HCT116 (cell line): ENCODE measurements at regions not wholly inside any gene's neighbourhood (a gene's known extent, or its start where the extent isn't known, plus 50 kb on each side); places are given as distances from the start of the nearest gene placed in this dataset.

Experiments used
- ATAC-seq: fragments of 200-7000 bp; cut with Tn5 transposase; 2 replicates; pipeline ENCODE4 v1.9.1; 2020; ENCODE audit warnings: mild to moderate bottlenecking, moderate library complexity
- BruUV-seq: library from RNA; stranded (reverse); fragments of 400-500 nt; replicated peaks from 2 replicates; lab custom pipeline; 2021; lab: Mats Ljungman, UMichigan
- CTCF ChIA-PET: fragments of 300-600 bp; sonication (Branson Sonifier 250); formaldehyde crosslinking; loops from one replicate; lab custom pipeline; 2021; ENCODE audit warnings: antibody characterized with exemption; lab: Charles Lee
- POLR2A ChIA-PET: fragments of 300-600, 350-600 bp; sonication (Branson Sonifier 250); formaldehyde crosslinking; loops from one replicate; lab custom pipeline; 2021; ENCODE audit warnings: antibody characterized with exemption; lab: Charles Lee
- RAD21 ChIA-PET, 2 experiments: fragments of 300-600 bp; sonication (Branson Sonifier 250); formaldehyde crosslinking; loops; one replicate each; lab custom pipeline; 2023; ENCODE audit warnings: low total read pairs in 2 of 2; ENCODE audit not compliant: uncharacterized antibody in 2 of 2, unreplicated experiment in 2 of 2, low non-redundant PET in 1 of 2; lab: Charles Lee
- DNase-seq: peaks from one replicate; pipeline ENCODE4 v3.0.0-alpha.2; 2010; ENCODE audit warnings: low read depth, low spot score
- H2AFZ ChIP-seq: fragments of 200-600 bp; shearing (Covaris generic), sonication (generic); 2 replicates; pipeline ENCODE4 v1.6.1; 2017; ENCODE audit warnings: low read depth, mixed run types, mixed read lengths, antibody characterized with exemption, low read length; ENCODE audit not compliant: poor library complexity, severe bottlenecking
- H3K27ac ChIP-seq: 2 replicates; pipeline ENCODE4 v1.5.1; 2012; ENCODE audit warnings: low read depth, low read length
- H3K27me3 ChIP-seq: fragments of 200-600 bp; sonication (generic); 2 replicates; pipeline ENCODE4 v1.6.1; 2016; ENCODE audit warnings: mixed run types, low read length, mixed read lengths; ENCODE audit not compliant: insufficient read depth
- H3K36me3 ChIP-seq, 2 experiments: fragments of 200-500 bp in 1 of 2; fragments of 200-600 bp in 1 of 2; sonication (Bioruptor generic) in 1 of 2; sonication (generic) in 1 of 2; 2 replicates each; pipeline versions ENCODE4 v1.5.1 to v1.6.1; 2014 to 2016; ENCODE audit warnings: low read length in 2 of 2, inconsistent platforms in 1 of 2, mixed read lengths in 1 of 2, mixed run types in 1 of 2; ENCODE audit not compliant: insufficient read depth in 2 of 2, control insufficient read depth in 1 of 2
- H3K4me1 ChIP-seq, 2 experiments: fragments of 200-600 bp in 1 of 2; sonication (generic) in 1 of 2; 2 replicates each; pipeline versions ENCODE4 v1.5.1 to v1.6.1; 2012 to 2017; ENCODE audit warnings: low read length in 2 of 2, inconsistent platforms in 1 of 2, mild to moderate bottlenecking in 1 of 2, mixed read lengths in 1 of 2, mixed run types in 1 of 2, moderate library complexity in 1 of 2; ENCODE audit not compliant: insufficient read depth in 2 of 2, control insufficient read depth in 1 of 2
- H3K4me2 ChIP-seq: fragments of 200-600 bp; sonication (generic); 2 replicates; pipeline ENCODE4 v1.6.1; 2017; ENCODE audit warnings: mixed run types, low read length, mixed read lengths
- H3K4me3 ChIP-seq, 2 experiments: fragments of 200-600 bp in 1 of 2; sonication (generic) in 1 of 2; replicated peaks in 1 of 2; 2 replicates each; pipeline ENCODE4 v1.5.1; 2011 to 2016; ENCODE audit warnings: low read length in 2 of 2, control low read depth in 1 of 2, low read depth in 1 of 2, mild to moderate bottlenecking in 1 of 2, mixed read lengths in 1 of 2, mixed run types in 1 of 2
- H3K79me2 ChIP-seq: fragments of 200-600 bp; sonication (generic); 2 replicates; pipeline ENCODE4 v1.6.1; 2017; ENCODE audit warnings: mild to moderate bottlenecking, mixed run types, low read length, moderate library complexity, mixed read lengths; ENCODE audit not compliant: insufficient read depth
- H3K9ac ChIP-seq: fragments of 200-600 bp; sonication (generic); 2 replicates; pipeline ENCODE4 v1.6.1; 2016; ENCODE audit warnings: low read length, mixed read lengths
- H3K9me2 ChIP-seq: fragments of 200-600 bp; sonication (generic), shearing (Covaris generic); 2 replicates; pipeline ENCODE4 v1.6.1; 2017; ENCODE audit warnings: mixed run types, mild to moderate bottlenecking, moderate library complexity; ENCODE audit not compliant: insufficient read depth
- H3K9me3 ChIP-seq, 2 experiments: fragments of 200-500 bp in 1 of 2; fragments of 200-600 bp in 1 of 2; sonication (Bioruptor generic) in 1 of 2; sonication (generic) in 1 of 2; 2 replicates each; pipeline ENCODE4 v1.6.1; 2014 to 2017; ENCODE audit warnings: low read length in 2 of 2, mixed read lengths in 2 of 2, inconsistent platforms in 1 of 2, low read depth in 1 of 2, mild to moderate bottlenecking in 1 of 2, mixed run types in 1 of 2, moderate library complexity in 1 of 2; ENCODE audit not compliant: control insufficient read depth in 1 of 2, insufficient read depth in 1 of 2
- H4K20me1 ChIP-seq: fragments of 200-600 bp; sonication (generic), shearing (Covaris generic); 2 replicates; pipeline ENCODE4 v1.6.1; 2017; ENCODE audit warnings: mixed run types, mild to moderate bottlenecking, moderate library complexity; ENCODE audit not compliant: insufficient read depth
- ATF3 ChIP-seq: IDR thresholded peaks from 2 replicates; pipeline ENCODE4 v1.6.1; 2012
- CBX3 ChIP-seq: IDR thresholded peaks from 2 replicates; pipeline ENCODE4 v1.6.1; 2012; ENCODE audit warnings: low read depth
- CTCF ChIP-seq, 3 experiments: fragments of 200-600 bp in 1 of 3; sonication (generic) in 1 of 3; IDR thresholded peaks in 2 of 3; conservative IDR thresholded peaks in 1 of 3; 2 replicates each; pipeline ENCODE4 v1.5.1; 2012 to 2017; ENCODE audit warnings: low read depth in 2 of 3, low read length in 2 of 3, antibody characterized with exemption in 1 of 3, borderline replicate concordance in 1 of 3, control low read depth in 1 of 3, mild to moderate bottlenecking in 1 of 3, mixed read lengths in 1 of 3, mixed run types in 1 of 3, moderate library complexity in 1 of 3; ENCODE audit not compliant: insufficient read depth in 1 of 3
- ELF1 ChIP-seq: IDR thresholded peaks from 2 replicates; pipeline ENCODE4 v1.6.1; 2012; ENCODE audit warnings: low read depth, borderline replicate concordance
- EZH2phosphoT487 ChIP-seq: fragments of 200-600 bp; IDR thresholded peaks from 2 replicates; pipeline ENCODE4 v1.6.1; 2018; ENCODE audit warnings: antibody characterized with exemption, borderline replicate concordance
- JUND ChIP-seq: IDR thresholded peaks from 2 replicates; pipeline ENCODE4 v1.6.1; 2012
- POLR2A ChIP-seq: IDR thresholded peaks from 2 replicates; pipeline ENCODE4 v1.7.0; 2011; ENCODE audit warnings: borderline replicate concordance; ENCODE audit not compliant: insufficient read depth, insufficient read length; ENCODE audit errors: extremely low read depth
- RAD21 ChIP-seq: IDR thresholded peaks from 2 replicates; pipeline ENCODE4 v1.6.1; 2012; ENCODE audit warnings: low read depth, mild to moderate bottlenecking
- SIN3A ChIP-seq: IDR thresholded peaks from 2 replicates; pipeline ENCODE4 v1.6.1; 2012; ENCODE audit warnings: low read depth
- SRF ChIP-seq: IDR thresholded peaks from 2 replicates; pipeline ENCODE4 v1.6.1; 2012; ENCODE audit warnings: low read depth
- TCF7L2 ChIP-seq: IDR thresholded peaks from 2 replicates; pipeline ENCODE4 v1.7.0; 2011; ENCODE audit warnings: borderline replicate concordance, inconsistent platforms; ENCODE audit not compliant: insufficient read depth, insufficient read length; ENCODE audit errors: extremely low read depth
- ZNF274 ChIP-seq: fragments of 200-500 bp; sonication (Bioruptor generic); IDR thresholded peaks from 2 replicates; pipeline ENCODE4 v1.6.1; 2014; ENCODE audit warnings: mild to moderate bottlenecking, low read depth, low read length, inconsistent platforms
- intact Hi-C: fragments of 100-400 bp; cut with micrococcal nuclease; formaldehyde crosslinking; loops from 2 replicates; pipeline ENCODE4 v1.10.0; 2022
- TF ChIP-seq, protein P1 (sequence below): IDR thresholded peaks from 2 replicates; pipeline ENCODE4 v1.6.1; 2011; ENCODE audit warnings: mild to moderate bottlenecking, low read length, moderate library complexity; ENCODE audit not compliant: insufficient replicate concordance; ENCODE audit errors: extremely low read depth
- TF ChIP-seq, protein P2 (sequence below): IDR thresholded peaks from 2 replicates; pipeline ENCODE4 v1.6.1; 2012

DNA sequence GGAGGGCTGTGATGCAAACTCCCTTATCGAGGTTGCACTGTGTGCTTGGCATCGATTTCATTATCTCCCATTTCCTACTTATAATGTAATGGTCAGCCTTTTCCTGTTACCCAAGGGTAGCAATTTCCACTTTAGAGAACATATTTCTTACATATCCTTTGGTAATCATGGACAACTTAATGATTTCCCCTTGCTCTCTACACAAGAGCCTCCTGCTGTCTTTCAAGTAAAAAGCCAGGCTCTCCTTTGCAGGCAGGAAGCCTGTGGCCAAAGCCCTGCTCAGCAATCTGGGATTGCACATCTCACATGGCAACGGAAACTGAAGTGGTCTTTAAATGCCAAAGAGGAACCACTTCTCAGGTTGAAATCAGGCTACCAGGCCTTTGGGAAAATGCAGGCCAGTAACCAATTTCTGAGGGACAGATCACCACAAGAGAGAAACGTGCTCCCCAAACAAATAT is 86.7 kb upstream of the IKZF1 start:
- intact Hi-C loops = no loop called here
- H3K4me2 ChIP-seq = no peak overlapping the region
- ChIA-PET POLR2A (no interaction called here), CTCF (no interaction called here), RAD21 (no interaction called here)
- H3K36me3 ChIP-seq = no peaks in the 10 kb centered on the region
- no peak overlapping the region for H3K9ac ChIP-seq
- H3K4me3 ChIP-seq = no peak overlapping the region
- no peaks in the 10 kb centered on the region for H3K4me1 ChIP-seq
- ATAC-seq (no peak), DNase-seq (no peak)
- H3K9me2 ChIP-seq = no peaks in the 10 kb centered on the region
- no peak overlapping the region for H3K27ac ChIP-seq
- TF ChIP-seq RAD21 (no peak), EZH2phosphoT487 (no peak), ELF1 (no peak)
- H4K20me1 ChIP-seq = no peaks in the 10 kb centered on the region
- no TSS peak for BruUV-seq
- no peaks in the 10 kb centered on the region for H3K27me3 ChIP-seq
- H3K79me2 ChIP-seq = no peaks in the 10 kb centered on the region
- H3K9me3 ChIP-seq = peaks cover 7 to 10% of the 10 kb centered on the region in 2 experiments; a peak in 2 of 4 replicates
- no peak overlapping the region for H2AFZ ChIP-seq

GRCh38 chr7:50217401-50217800 is 87.1 kb upstream of the IKZF1 start:
- Histone ChIP-seq H3K4me2 (no peak overlapping the region), H3K27me3 (no peaks in the 10 kb centered on the region), H3K9me3 (peaks cover 6 to 7% of the 10 kb centered on the region in 2 experiments; a peak in 2 of 4 replicates), H3K27ac (no peak overlapping the region), H3K79me2 (no peaks in the 10 kb centered on the region), H3K36me3 (no peaks in the 10 kb centered on the region), H3K4me3 (no peak overlapping the region), H3K9me2 (no peaks in the 10 kb centered on the region), H3K9ac (no peak overlapping the region), H4K20me1 (no peaks in the 10 kb centered on the region), H2AFZ (no peak overlapping the region), H3K4me1 (no peaks in the 10 kb centered on the region)
- ATAC-seq = no peak
- TF ChIP-seq JUND (no peak), SIN3A (no peak), POLR2A (no peak), CBX3 (no peak), CTCF (IDR thresholded peaks at IDR 0.05 in 2 of 3, conservative IDR thresholded peaks at IDR 0.05 in 1 of 3; ENCODE audit: borderline replicate concordance in 1 of 3, insufficient read depth in 1 of 3, low read depth in 2 of 3, low read length in 2 of 3) (no peak), ATF3 (no peak), ZNF274 (no peak), ELF1 (no peak), SRF (no peak), TCF7L2 (no peak)
- TF ChIP-seq, protein P1, sequence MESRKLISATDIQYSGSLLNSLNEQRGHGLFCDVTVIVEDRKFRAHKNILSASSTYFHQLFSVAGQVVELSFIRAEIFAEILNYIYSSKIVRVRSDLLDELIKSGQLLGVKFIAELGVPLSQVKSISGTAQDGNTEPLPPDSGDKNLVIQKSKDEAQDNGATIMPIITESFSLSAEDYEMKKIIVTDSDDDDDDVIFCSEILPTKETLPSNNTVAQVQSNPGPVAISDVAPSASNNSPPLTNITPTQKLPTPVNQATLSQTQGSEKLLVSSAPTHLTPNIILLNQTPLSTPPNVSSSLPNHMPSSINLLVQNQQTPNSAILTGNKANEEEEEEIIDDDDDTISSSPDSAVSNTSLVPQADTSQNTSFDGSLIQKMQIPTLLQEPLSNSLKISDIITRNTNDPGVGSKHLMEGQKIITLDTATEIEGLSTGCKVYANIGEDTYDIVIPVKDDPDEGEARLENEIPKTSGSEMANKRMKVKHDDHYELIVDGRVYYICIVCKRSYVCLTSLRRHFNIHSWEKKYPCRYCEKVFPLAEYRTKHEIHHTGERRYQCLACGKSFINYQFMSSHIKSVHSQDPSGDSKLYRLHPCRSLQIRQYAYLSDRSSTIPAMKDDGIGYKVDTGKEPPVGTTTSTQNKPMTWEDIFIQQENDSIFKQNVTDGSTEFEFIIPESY = no peak
- TF ChIP-seq, protein P2, sequence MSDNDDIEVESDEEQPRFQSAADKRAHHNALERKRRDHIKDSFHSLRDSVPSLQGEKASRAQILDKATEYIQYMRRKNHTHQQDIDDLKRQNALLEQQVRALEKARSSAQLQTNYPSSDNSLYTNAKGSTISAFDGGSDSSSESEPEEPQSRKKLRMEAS = no peak
- RAD21 ChIA-PET = no interaction called here
- CTCF ChIA-PET = no interaction called here
- no peak for DNase-seq
- intact Hi-C loops = no loop called here
- POLR2A ChIA-PET = no interaction called here
- BruUV-seq = no TSS peak
